ENCODE measurements at regions not wholly inside any gene's neighbourhood (a gene's known extent, or its start where the extent isn't known, plus 50 kb on each side); places are given as distances from the start of the nearest gene placed in this dataset.

DNA sequence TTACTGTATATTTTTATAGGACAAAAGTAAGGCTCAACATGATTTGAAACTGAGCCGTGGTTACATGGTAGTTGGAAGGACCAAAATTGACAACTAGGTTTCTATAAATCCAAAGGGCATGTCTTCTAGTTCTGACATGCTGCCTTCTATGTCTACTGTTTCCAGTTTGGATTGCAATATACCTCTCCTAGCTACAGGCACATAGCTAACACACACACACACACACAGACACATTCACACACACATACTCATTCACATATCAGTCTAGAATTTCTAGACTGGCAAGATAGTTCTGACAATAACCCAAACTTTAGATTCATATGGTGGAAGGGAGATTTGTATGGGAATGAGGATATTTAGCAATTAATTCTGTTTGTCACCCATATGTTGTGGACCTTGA is 544.8 kb upstream of the CAMK1G start:
- TF ChIP-seq, protein P1, sequence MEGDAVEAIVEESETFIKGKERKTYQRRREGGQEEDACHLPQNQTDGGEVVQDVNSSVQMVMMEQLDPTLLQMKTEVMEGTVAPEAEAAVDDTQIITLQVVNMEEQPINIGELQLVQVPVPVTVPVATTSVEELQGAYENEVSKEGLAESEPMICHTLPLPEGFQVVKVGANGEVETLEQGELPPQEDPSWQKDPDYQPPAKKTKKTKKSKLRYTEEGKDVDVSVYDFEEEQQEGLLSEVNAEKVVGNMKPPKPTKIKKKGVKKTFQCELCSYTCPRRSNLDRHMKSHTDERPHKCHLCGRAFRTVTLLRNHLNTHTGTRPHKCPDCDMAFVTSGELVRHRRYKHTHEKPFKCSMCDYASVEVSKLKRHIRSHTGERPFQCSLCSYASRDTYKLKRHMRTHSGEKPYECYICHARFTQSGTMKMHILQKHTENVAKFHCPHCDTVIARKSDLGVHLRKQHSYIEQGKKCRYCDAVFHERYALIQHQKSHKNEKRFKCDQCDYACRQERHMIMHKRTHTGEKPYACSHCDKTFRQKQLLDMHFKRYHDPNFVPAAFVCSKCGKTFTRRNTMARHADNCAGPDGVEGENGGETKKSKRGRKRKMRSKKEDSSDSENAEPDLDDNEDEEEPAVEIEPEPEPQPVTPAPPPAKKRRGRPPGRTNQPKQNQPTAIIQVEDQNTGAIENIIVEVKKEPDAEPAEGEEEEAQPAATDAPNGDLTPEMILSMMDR (IDR thresholded peaks at IDR 0.05) = no peak
- no peak for TF ChIP-seq POLR2A (IDR thresholded peaks at IDR 0.05)
- no peak for TF ChIP-seq EP300 (IDR thresholded peaks at IDR 0.05; ENCODE audit: low read depth)
